IPS DF 4.7 (cell line): ENCODE measurements at regions not wholly inside any gene's neighbourhood (a gene's known extent, or its start where the extent isn't known, plus 50 kb on each side); places are given as distances from the start of the nearest gene placed in this dataset.

Source experiments
- DNase-seq: peaks from one replicate; pipeline ENCODE4 v3.0.0-alpha.2; 2013; ENCODE audit warnings: low spot score; ENCODE audit errors: extremely low read depth

- DNase-seq = no peak
Observed at GRCh38 chr12:11565752-11566151, 83.7 kb upstream of the ETV6 start.

- no peak for DNase-seq
Observed at GRCh38 chr12:11568155-11568761, 81.2 kb upstream of the ETV6 start.

GRCh38 chr12:11568762-11569478 lies 80.6 kb upstream of the ETV6 start:
- DNase-seq = no peak

- DNase-seq = no peak
Observed at GRCh38 chr12:11569716-11570115, 79.8 kb upstream of the ETV6 start.

GRCh38 chr12:11573880-11574279 lies 75.6 kb upstream of the ETV6 start:
- no peak for DNase-seq

- no peak for DNase-seq
Observed at GRCh38 chr12:11576104-11576503, 73.4 kb upstream of the ETV6 start.

- DNase-seq = no peak
Observed at GRCh38 chr12:11577658-11578260, 71.7 kb upstream of the ETV6 start.

- no peak for DNase-seq
Observed at GRCh38 chr12:11578461-11578993, 70.9 kb upstream of the ETV6 start.

- DNase-seq = no peak
Observed at GRCh38 chr12:11580125-11580751, 69.2 kb upstream of the ETV6 start.

- DNase-seq = peak; percentile 68
Observed at GRCh38 chr12:11581179-11581755, 68.2 kb upstream of the ETV6 start.

- DNase-seq = no peak
Observed at GRCh38 chr12:11584221-11584855, 65.1 kb upstream of the ETV6 start.

GRCh38 chr12:11592484-11592883 lies 57.0 kb upstream of the ETV6 start:
- DNase-seq = no peak

GRCh38 chr12:11593013-11593412 lies 56.5 kb upstream of the ETV6 start:
- no peak for DNase-seq

GRCh38 chr12:11595080-11595479 lies 54.4 kb upstream of the ETV6 start:
- no peak for DNase-seq

GRCh38 chr12:11596141-11596540 lies 53.3 kb upstream of the ETV6 start:
- DNase-seq = no peak

- no peak for DNase-seq
Observed at GRCh38 chr12:11598900-11599299, 50.6 kb upstream of the ETV6 start.
